ENCODE measurements at regions not wholly inside any gene's neighbourhood (a gene's known extent, or its start where the extent isn't known, plus 50 kb on each side); places are given as distances from the start of the nearest gene placed in this dataset.

GRCh38 chr9:29118555-29118954 is 1545.3 kb upstream of the C9orf72 start:
- no peak for TF ChIP-seq CTCF (IDR thresholded peaks at IDR 0.05)
- TF ChIP-seq POLR2A (IDR thresholded peaks at IDR 0.05), result no peak

Data from lower leg skin (tissue), 3 donors.